Lower lobe of right lung (tissue), 2 donors: ENCODE measurements at regions not wholly inside any gene's neighbourhood (a gene's known extent, or its start where the extent isn't known, plus 50 kb on each side); places are given as distances from the start of the nearest gene placed in this dataset.

ENCODE experiments used
- ATAC-seq, 2 donors: fragments of 200-7000 bp; cut with Tn5 transposase; one replicate each; pipeline ENCODE4 v1.9.1; 2020 to 2022; ENCODE audit warnings: mild to moderate bottlenecking in 2 of 2, moderate library complexity in 2 of 2
- DNase-seq: peaks from one replicate; pipeline ENCODE4 v3.0.0-alpha.2; 2020
- H3K27ac ChIP-seq: fragments of 200-600 bp; one replicate; pipeline ENCODE4 v1.8.0; 2022
- H3K27me3 ChIP-seq: fragments of 200-600 bp; one replicate; pipeline ENCODE4 v1.8.0; 2022; ENCODE audit warnings: low read depth
- H3K36me3 ChIP-seq: fragments of 200-600 bp; one replicate; pipeline ENCODE4 v1.8.0; 2022; ENCODE audit warnings: mild to moderate bottlenecking
- H3K4me1 ChIP-seq: fragments of 200-600 bp; one replicate; pipeline ENCODE4 v1.8.0; 2022
- H3K4me3 ChIP-seq: fragments of 200-600 bp; one replicate; pipeline ENCODE4 v1.8.0; 2022; ENCODE audit warnings: mild to moderate bottlenecking
- H3K9me3 ChIP-seq: fragments of 200-600 bp; one replicate; pipeline ENCODE4 v1.8.0; 2022
- intact Hi-C: fragments of 100-400 bp; cut with DNase I; formaldehyde crosslinking; loops from one replicate; pipeline ENCODE4 v1.11.0; 2022
- TF ChIP-seq, protein P1 (sequence below): fragments of 200-600 bp; IDR thresholded peaks from one replicate; pipeline ENCODE4 v1.8.0; 2022; ENCODE audit warnings: antibody characterized with exemption, mild to moderate bottlenecking
- donor health status: DM: no; HTN: yes; CAD: no; lungs with severe emphysema.

DNA sequence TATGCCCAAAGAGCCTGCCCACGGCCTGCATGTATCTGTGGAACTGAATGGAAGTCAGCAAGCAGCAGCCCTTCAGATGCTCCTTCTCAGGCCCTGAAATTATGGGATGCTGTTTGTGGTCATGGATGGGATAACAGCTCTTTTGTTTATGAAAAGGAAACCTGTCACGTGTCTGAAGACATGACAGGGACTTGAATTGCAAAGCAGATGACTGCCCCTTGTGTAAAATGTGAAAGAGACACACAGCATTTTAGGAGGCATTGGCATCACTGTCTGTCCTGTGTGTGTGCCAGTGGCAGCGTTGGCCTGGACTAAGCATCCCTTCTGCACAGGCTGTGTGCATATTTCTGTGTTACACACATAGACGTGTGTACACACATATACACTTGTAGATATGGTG lies 192.1 kb downstream of the VRK1 start:
- no peaks in the 10 kb centered on the region for H3K36me3 ChIP-seq
- no peaks in the 10 kb centered on the region for H3K27me3 ChIP-seq
- DNase-seq (no peak), ATAC-seq (no peak)
- no peak overlapping the region for H3K4me3 ChIP-seq
- TF ChIP-seq, protein P1, sequence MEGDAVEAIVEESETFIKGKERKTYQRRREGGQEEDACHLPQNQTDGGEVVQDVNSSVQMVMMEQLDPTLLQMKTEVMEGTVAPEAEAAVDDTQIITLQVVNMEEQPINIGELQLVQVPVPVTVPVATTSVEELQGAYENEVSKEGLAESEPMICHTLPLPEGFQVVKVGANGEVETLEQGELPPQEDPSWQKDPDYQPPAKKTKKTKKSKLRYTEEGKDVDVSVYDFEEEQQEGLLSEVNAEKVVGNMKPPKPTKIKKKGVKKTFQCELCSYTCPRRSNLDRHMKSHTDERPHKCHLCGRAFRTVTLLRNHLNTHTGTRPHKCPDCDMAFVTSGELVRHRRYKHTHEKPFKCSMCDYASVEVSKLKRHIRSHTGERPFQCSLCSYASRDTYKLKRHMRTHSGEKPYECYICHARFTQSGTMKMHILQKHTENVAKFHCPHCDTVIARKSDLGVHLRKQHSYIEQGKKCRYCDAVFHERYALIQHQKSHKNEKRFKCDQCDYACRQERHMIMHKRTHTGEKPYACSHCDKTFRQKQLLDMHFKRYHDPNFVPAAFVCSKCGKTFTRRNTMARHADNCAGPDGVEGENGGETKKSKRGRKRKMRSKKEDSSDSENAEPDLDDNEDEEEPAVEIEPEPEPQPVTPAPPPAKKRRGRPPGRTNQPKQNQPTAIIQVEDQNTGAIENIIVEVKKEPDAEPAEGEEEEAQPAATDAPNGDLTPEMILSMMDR: no peak
- no peaks in the 10 kb centered on the region for H3K9me3 ChIP-seq
- no peak overlapping the region for H3K27ac ChIP-seq
- no peaks in the 10 kb centered on the region for H3K4me1 ChIP-seq
- intact Hi-C loops: no loop called here

DNA sequence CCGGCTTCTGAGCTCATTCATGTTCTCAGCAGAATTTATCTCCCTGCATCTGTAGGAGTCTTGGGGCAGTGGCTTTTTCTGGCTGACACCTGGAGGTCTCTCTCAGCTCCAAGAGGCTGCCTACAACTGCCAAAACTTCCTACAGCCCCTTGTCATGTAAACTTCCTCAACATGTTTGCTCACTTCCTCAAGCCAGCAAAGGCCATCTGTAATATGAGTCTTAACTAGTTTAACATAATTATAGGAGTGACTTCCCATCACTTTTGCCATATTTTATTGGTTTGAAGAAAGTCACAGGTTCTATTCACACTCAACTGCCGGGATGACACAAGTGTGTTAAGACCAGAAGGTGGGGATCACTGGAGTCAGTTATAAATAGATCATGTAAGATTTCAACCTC lies 194.0 kb downstream of the VRK1 start:
- H3K9me3 ChIP-seq: no peaks in the 10 kb centered on the region
- no peaks in the 10 kb centered on the region for H3K36me3 ChIP-seq
- TF ChIP-seq, protein P1: no peak
- no peak overlapping the region for H3K27ac ChIP-seq
- DNase-seq: no peak
- no peaks in the 10 kb centered on the region for H3K27me3 ChIP-seq
- ATAC-seq: no peak
- H3K4me3 ChIP-seq: no peak overlapping the region
- intact Hi-C loops: no loop called here
- no peaks in the 10 kb centered on the region for H3K4me1 ChIP-seq

DNA sequence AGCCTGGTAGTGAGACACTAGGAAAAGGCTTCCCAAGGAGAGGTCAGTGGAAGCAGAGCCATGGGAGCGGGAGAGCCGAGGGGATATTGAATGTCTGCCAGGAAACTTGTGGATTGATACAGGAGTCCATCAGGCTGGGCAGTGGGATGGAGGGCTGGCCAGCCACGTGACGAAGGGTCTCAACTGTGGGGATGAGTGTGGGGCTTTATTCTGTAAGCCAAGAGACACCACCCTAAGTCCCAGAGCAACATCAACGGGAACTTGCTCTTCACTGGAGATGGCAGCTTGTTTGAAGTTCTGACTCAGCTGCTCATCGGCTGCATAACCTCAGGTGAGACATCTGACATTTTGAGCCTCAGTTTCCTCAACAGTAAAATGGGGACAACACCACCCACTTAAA lies 197.8 kb downstream of the VRK1 start:
- no peak overlapping the region for H3K27ac ChIP-seq
- H3K36me3 ChIP-seq: no peaks in the 10 kb centered on the region
- no peaks in the 10 kb centered on the region for H3K27me3 ChIP-seq
- TF ChIP-seq, protein P1: no peak
- no peak for DNase-seq
- ATAC-seq: no peak
- no peak overlapping the region for H3K4me3 ChIP-seq
- intact Hi-C loops: no loop called here
- H3K4me1 ChIP-seq: no peaks in the 10 kb centered on the region
- H3K9me3 ChIP-seq: no peaks in the 10 kb centered on the region

DNA sequence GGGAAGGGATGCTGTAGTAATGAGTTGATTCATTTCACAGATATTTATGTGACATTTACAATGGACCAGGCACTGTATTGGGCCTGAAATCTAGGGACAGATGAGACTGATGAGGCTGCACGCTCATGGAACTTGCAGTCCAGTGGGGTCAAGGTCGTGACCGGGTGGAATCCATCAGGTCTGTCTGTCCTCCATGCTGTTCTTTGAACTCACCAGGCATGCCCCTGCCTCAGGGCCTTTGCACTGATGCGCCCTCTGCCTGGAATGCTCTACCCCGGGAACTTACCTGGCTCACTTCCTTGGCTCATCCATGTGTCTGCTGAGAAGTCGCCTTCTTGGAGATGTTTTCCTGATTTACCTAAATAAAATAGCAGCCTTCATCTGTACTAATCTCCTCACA lies 200.1 kb downstream of the VRK1 start:
- Histone ChIP-seq H3K4me1 (no peaks in the 10 kb centered on the region), H3K4me3 (no peak overlapping the region), H3K27me3 (no peaks in the 10 kb centered on the region), H3K9me3 (no peaks in the 10 kb centered on the region), H3K27ac (no peak overlapping the region), H3K36me3 (no peaks in the 10 kb centered on the region)
- ATAC-seq (no peak), DNase-seq (no peak)
- TF ChIP-seq, protein P1: no peak
- intact Hi-C loops: no loop called here

DNA sequence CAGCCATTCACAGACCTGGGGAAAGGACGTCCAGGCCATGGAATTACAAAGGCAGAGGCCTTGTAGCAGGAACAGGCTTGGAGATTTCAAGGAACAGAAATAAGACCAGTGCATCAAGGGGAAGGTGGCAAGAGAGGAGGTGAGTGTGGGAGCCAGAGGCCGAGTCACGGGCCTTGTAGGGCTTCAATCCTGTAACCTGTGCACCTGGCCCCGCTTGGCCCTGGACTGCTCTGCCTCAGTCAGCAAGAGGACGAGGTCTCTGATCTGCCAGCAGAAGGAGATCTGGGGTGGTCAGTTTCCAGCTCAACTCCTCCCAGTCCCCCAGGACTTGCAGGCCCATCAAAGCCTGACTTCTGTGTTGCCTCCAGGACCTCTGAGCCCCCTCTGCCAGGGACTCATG lies 200.8 kb downstream of the VRK1 start:
- intact Hi-C loops: no loop called here
- TF ChIP-seq, protein P1: no peak

DNA sequence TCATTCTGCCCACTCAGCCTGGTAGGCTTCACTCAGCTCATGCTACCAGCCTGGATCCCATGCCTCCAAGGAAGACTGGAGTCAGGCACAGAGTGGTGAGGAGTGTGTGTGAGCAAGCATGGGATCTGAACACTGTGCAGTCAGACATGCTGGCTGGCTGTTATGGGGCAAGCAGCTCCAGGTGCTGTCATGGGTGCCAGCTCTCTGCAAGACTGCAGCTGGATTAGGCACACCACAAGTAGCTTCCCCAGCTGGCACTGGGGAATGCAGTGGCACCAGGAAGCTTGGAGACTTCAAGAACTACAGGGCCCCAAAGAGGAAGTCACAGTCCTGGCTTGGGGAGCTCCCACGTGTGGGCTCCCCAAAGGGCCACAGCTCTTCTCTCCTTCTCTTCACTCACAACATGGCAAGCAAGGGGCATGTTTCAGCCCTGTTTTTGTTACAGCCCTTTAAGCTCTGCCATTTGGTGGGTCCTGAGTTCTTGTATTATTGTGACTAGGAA lies 202.5 kb downstream of the VRK1 start:
- H3K4me1 ChIP-seq: no peaks in the 10 kb centered on the region
- H3K36me3 ChIP-seq: no peaks in the 10 kb centered on the region
- H3K4me3 ChIP-seq: no peak overlapping the region
- H3K27me3 ChIP-seq: no peaks in the 10 kb centered on the region
- DNase-seq (no peak), ATAC-seq (no peak)
- intact Hi-C loops: no loop called here
- TF ChIP-seq, protein P1: no peak
- no peak overlapping the region for H3K27ac ChIP-seq
- H3K9me3 ChIP-seq: no peaks in the 10 kb centered on the region

More for the DNA sequence above, 200.8 kb downstream of the VRK1 start:
- no peaks in the 10 kb centered on the region for H3K27me3 ChIP-seq
- no peak overlapping the region for H3K4me3 ChIP-seq
- H3K4me1 ChIP-seq: no peaks in the 10 kb centered on the region
- no peaks in the 10 kb centered on the region for H3K9me3 ChIP-seq
- H3K36me3 ChIP-seq: no peaks in the 10 kb centered on the region
- H3K27ac ChIP-seq: no peak overlapping the region
- DNase-seq: no peak
- ATAC-seq: no peak
